DMS114 treated with DMSO at 0.1 percent for 48 hours (cell line): ENCODE measurements at regions not wholly inside any gene's neighbourhood (a gene's known extent, or its start where the extent isn't known, plus 50 kb on each side); places are given as distances from the start of the nearest gene placed in this dataset.
"Not testable (repeated sequence)": the region's sequence is repeated elsewhere in the genome, so short reads cannot be mapped to it uniquely, and the experiment has no call there.

Experiments
- DNase-seq: peaks from one replicate; lab custom pipeline; 2025; ENCODE audit not compliant: unreplicated experiment; lab: John Stamatoyannopoulos, UW

GRCh38 chr21:35811191-35811806 lies 249.0 kb downstream of the SETD4 start:
- DNase-seq, result no peak

DNA sequence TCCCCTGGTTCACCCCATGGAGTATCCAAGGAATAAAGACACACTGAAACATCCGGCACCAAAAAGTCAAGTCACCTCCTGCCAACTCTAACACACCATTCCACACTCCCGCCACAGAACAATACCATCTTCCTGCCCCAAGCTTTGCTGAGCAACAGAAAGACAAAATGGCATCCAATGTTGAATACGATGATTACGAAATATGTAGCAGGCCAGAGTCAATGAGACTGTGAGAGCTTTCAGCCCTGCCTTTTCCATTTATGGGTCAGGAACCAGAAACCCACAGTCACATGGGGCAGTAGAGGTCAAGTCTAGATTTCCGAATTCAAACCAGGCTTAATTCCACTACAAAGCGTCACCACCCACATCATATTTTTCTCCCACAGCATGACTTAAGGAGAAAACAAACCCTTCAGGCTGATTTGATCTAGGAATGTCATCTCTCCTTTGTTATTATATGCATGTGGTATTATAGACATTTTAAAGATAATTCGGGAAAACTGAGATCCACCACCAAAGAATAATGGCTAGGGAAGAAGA lies 249.8 kb downstream of the SETD4 start:
- no peak for DNase-seq

GRCh38 chr21:35801391-35801790 lies 258.9 kb downstream of the SETD4 start:
- no peak for DNase-seq

GRCh38 chr21:35800796-35801385 lies 259.4 kb downstream of the SETD4 start:
- DNase-seq, result not testable (repeated sequence)

- no peak for DNase-seq
Observed at GRCh38 chr21:35796844-35797243, 263.5 kb downstream of the SETD4 start.

- not testable (repeated sequence) for DNase-seq
Observed at GRCh38 chr21:35794527-35794926, 265.8 kb downstream of the SETD4 start.

GRCh38 chr21:35792569-35793305 lies 267.6 kb downstream of the SETD4 start:
- no peak for DNase-seq

GRCh38 chr21:35791541-35792325 lies 268.6 kb downstream of the SETD4 start:
- no peak for DNase-seq

DNA sequence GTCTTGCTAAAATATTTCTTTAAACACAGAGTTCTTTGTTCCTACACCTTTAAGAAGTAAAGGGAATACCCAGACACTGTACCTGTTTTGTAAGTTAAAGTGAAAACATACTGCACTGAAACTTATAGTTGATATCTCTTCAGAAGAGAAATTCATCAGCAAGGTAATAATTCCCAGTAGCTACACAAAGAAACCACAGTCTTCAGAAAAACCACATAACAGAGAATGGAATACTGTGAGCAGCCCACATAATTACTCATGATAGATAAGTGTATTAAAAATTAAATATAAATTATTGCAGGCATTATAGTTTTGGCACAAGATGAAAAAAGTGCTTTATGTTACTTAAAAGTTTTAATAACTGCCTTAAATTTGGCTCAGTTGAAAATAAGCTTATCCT lies 276.6 kb downstream of the SETD4 start:
- no peak for DNase-seq

DNA sequence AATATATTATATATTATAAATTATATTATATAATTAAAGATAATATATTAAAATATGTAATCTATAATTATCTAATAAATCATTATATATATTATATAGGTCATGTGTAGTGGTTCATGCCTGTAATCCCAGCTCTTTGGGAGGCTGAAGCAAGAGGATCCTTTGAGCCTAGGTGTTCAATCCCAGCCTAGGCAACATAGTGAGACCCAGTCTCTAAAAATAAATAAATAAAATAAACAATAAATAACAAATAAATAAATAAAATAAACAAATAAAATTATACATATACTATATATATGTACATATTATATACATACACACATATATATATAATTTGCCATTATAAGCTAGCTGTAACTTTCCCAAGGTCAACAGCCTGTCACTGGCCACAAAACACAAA lies 277.7 kb downstream of the SETD4 start:
- DNase-seq, result no peak

- DNase-seq, result no peak
Observed at GRCh38 chr21:35780983-35781382, 279.3 kb downstream of the SETD4 start.

DNA sequence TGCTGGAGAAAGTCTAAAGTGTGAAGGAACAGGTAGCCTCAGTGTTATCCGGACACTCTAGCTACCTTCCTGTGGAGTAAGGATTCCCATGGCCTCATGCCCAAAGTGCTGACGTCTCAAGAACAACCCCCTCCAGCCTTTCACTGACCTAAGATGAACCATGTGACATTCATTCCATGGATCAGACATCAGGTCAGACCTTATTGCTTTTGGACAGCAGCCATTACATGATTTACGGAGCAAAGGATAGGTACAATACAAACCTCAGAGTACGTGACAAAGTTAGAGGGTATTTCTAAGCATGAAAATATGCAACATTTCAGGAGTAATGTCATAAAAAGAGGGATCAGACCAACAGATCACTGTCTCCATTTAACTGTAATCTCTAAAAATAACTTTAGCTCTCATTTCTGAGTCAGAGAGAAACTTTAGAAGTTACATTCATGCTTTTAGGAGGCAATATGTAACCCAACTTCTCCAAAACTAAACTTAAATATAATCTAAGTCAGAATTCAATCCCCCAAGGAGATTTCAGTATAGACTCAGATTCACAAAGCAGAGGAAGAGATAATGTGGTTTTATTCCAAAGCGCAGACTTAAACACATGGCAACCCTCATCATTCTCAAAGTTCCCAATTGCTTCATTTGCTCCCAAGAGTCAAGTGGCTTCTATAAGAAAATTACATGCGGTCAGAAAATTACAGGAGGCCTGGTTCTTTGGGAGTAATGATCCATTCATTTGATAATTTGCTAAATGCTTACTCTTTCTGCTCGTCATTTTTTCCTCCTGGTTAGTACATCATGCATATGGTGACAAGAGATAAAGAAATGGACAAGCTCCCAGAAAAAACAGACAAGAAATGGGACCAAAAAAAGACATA lies 280.4 kb downstream of the SETD4 start:
- DNase-seq, result no peak

DNA sequence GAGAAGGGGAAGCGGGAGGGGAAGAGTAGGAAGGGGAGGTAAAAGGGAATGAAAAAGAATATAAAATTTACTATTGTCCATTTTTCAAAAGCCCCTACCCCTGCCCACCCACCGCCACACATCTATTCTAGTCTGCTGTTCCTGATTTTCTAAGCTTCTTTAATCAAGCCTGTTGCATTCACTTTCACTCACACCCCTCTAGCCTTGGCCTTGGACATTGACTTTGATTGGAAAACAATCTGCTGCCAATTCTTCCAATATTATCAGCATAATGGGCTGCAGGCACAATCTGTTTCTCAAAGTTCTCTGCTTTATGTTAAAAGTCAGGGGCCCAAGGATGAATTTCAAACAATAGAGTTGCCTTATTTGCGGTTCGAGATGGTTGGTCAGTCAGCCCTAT lies 281.2 kb downstream of the SETD4 start:
- no peak for DNase-seq

DNA sequence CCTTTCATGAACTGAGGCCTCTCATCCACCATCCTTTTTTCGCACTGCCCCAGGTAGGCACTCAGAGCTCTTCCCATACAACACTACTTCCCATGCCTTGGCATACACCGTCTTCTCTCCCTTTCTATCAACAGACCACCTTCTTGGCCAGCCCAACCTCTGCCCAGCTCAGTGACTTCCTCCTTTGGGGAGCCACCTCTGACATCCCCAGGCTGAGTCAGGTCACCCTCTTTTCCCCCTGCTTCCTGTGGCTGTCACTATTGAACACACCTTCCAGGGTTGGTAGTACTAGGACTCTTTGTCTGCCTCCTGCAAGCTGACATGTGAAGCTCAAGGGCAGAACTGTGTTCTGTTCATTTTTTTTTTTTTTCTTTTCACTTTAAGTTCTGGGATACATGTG lies 283.2 kb downstream of the SETD4 start:
- DNase-seq, result no peak

- DNase-seq, result no peak
Observed at GRCh38 chr21:35775778-35776544, 284.4 kb downstream of the SETD4 start.

- DNase-seq, result no peak
Observed at GRCh38 chr21:35770101-35770945, 290.0 kb downstream of the SETD4 start.

DNA sequence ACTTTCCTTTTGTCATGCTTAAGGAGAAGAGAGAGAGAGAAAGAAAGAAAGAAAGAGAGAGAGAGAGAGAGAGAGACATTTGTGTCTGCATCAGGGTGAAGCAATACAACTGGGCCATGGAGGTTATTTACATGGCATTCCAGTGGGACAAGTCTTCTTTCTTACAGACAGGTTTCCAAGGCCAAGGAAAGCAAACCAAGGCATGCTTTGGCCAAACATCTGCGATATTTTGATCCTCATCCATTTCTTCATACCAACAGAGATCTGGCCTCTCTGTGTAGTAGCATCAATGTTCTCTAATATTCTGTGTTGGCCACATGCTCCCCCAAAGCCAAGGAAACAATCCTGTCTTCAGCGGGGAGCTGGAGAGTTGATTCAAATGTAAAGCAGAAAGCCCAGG lies 292.1 kb downstream of the SETD4 start:
- DNase-seq, result no peak

DNA sequence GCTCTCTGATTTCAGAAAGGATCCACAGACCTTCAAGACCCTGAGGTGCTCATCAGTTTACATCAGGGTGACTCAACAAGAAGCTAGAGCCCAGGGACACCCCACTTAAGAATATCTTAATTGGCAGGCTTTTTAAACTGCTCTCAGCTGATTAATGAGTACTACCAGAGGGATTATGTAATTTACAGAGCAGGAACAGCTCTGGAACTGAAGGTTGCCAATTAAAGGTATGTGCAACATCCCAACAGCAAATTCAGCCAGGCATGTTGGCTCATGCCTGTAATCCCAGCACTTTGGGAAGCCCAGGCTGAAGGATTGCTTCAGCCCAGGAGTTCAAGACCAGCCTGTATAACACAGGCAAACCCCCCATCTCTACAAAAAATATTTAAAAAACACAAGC lies 295.7 kb downstream of the SETD4 start:
- no peak for DNase-seq

DNA sequence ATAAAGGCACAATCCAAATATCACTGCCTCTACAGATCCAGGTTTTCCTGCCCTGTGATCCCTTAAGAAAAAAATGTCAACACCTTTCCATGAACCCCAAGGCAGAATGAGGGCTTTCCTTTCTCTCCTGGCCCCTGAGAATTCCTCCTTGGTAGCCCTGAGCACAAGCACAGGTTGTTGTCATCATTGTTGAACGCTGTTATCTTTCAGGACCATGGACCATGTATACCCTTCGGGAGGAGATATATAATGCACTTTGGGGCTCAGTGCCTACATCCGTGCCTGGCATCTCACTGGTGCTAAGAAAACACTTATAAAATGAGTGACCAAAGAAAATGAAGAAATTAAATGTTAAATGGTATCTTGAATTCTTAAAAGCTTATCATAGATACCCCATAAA lies 296.2 kb downstream of the SETD4 start:
- DNase-seq, result no peak
